Muscle of back (tissue), 3 donors: ENCODE measurements at regions not wholly inside any gene's neighbourhood (a gene's known extent, or its start where the extent isn't known, plus 50 kb on each side); places are given as distances from the start of the nearest gene placed in this dataset.
A peak's percentile ranks its signal among the peaks of the same experiment; 100 is the strongest.
"Not testable (repeated sequence)": the region's sequence is repeated elsewhere in the genome, so short reads cannot be mapped to it uniquely, and the experiment has no call there.

Experiments
- DNase-seq, 3 donors: peaks; one replicate each; pipeline versions ENCODE4 v3.0.0 to v3.0.0-alpha.2; 2013

DNA sequence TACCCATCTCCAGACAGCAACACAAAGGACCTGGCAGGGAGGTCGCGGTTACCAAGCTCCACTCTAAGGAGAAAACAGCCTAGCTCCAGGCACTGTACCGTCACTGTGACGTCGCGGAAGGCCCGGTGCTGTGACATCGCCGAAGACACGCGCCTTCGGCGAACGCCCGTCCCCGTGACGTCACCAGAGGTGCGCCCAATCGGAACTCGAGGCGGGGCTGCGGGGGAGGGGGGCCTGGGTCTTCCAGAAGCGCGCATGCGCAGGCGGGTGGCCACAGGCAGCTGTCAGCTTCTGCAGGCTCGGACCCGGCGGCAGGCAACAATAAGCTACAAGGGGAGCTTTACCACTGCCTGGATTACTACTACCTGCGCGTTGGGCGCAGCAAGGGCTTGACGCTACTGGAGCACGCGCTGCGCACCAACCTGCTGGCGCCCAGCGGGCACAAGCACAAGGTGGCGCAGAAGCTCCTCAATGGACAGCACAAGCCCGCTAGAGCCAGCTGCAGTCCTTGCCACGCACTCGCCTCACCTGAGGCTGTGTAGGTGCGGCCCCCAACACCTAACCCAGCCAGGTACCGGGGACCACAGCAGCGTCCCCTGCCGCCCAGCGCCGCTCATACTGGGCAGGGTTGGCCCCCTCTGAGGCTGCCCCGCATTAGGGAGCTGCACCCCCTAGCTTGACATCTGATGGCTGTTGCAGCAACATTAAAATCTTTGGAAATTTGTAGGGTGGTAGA lies 208.4 kb downstream of the TPST1 start:
- peak; percentile 74 to 93 (median 84) for DNase-seq

- no peak for DNase-seq
Observed at GRCh38 chr7:66415659-66416265, 210.6 kb downstream of the TPST1 start.

DNA sequence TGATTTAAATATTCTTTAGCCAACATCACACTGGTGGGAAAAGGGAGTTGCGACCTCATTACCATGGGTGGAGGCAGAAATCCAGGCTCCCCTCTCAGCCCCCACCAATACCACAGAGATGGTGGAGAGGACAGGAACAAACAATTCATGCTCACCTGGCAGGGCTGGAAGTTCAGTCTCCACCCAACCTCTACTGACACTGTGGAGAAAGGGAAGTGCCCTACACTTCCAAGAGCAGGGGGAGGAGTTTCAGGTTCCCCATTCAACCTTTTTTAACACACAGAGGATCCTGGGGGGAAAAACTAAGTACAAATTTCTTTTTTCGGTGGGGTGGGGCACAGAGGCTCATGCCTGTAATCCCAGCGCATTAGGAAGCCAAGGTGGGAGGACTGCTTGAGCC lies 210.1 kb upstream of the KCTD7 start:
- DNase-seq: no peak

DNA sequence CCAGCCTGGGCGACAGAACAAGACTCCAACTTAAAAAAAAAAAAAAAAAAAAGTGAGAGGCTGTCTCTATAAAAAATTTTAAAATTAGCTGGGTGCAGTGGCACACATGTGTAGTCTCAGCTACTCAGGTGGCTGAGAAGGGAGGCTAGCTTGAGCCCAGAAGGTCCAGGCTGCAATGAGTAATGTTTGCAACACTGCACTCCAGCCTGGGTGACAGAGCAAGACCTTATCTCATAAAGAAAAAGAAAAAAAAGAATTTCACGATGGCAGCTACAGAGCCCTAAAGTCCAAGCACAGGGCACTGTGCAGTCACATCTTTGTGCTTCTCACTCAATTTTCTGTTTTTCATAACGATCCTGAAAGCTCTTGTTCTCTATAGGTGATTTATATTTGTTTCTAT lies 209.5 kb upstream of the KCTD7 start:
- no peak for DNase-seq

GRCh38 chr7:66421830-66422475 lies 206.7 kb upstream of the KCTD7 start:
- no peak for DNase-seq

DNA sequence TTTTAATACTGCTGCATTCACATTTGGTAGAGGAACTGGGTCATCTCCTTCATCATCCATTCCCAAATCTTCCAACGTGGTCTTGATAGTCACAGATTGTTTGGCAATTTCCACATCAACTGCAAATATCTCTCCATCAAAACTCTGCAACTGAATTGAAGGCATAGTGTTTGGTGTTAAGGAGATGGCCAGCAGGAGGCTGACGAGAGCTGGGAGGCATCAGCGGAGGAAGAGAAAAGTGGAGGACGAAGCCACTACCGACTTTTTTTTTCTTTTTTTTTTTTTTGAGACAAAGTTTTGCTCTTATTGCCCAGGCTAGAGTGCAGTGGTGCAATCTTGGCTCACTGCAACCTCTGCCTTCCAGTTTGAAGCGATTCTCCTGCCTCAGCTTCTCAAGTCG lies 205.0 kb upstream of the KCTD7 start:
- DNase-seq: no peak

- no peak for DNase-seq
Observed at GRCh38 chr7:66426332-66426731, 202.3 kb upstream of the KCTD7 start.

DNA sequence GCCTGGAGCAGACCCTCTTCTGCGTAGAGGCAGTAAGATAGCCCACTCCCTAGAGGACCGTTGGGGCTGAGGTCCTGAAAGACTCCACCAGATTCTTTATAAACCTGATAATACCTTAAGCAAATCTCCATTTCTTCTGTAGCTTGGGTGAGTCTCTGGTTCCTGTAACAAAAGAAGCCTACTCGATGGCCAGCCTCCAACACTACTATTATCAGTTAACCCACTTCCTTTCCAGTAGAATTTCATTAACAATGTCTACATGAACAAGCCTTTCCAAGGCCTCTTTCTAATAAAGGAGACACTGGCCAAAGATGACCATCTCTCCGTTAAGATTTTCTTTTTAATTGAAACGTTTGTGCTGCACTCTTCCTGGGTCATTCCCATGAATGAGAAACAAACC lies 201.7 kb upstream of the KCTD7 start:
- no peak for DNase-seq

DNA sequence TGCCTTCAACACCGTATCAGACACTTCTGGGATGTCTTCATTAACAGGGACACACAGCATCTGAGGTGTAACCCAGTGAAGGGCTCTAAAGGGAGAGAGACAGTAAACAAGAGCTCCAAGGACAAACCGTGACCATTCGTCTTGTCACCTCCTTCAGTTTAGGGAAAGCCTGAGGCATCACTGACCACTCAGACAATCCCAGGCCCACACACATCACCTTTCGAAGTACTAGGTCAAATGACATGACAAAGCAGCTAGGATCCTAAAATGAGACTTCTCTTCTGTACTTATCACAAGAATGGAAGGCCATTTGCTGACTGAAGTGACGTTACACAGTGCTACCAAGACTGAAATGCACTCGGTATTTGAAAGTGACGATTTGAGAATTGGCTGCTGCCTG lies 200.7 kb upstream of the KCTD7 start:
- no peak for DNase-seq

DNA sequence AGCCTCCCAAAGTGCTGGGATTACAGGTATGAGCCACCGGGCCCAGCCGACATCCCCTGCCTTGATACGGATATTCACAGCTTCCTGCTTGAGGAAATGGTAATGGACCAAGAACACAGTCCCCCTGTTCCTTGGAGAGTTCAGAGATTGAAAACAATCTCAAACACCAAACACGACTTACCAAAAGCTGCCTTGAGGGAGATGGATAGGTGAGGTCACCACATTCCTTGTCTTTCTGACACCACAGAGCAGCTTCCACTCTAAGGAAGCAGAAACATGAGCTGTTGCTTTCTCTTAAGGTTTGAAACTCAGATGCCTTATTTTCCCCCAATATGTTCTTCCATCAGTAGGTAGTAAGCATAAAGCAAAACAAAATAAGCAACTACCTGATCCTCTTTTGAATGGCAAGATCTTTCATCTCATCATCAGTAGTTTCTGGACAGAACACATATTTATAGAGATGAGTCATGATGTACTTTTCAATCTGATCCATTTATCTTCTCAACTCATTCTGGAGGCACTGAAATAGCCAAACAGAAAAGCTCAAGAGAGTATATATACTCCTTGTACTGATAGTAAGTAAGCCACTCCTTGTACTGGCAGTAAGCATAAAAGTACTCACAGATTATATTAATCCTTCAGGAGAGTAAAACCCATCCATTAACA lies 199.1 kb upstream of the KCTD7 start:
- no peak for DNase-seq

GRCh38 chr7:66430164-66430545 lies 198.5 kb upstream of the KCTD7 start:
- no peak for DNase-seq

GRCh38 chr7:66438703-66439405 lies 189.8 kb upstream of the KCTD7 start:
- not testable (repeated sequence) for DNase-seq

DNA sequence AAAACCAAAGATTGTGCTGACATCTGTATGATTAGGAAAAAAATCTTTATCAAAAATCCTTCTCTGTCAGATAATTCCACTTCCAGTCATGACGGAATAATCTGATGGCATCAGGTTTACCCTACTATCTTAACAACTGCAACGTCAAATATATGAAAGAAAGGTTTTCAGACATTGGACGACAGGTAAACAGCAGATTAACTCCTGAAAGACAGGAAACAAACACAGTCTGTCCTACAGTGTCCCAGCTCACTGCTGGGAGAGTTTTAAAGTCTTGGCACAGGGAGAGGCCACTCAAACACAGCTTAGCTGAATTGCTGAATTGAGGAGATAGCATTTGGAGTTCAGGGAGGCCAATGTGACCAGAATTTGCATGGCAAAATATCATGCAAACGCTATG lies 186.3 kb upstream of the KCTD7 start:
- no peak for DNase-seq

DNA sequence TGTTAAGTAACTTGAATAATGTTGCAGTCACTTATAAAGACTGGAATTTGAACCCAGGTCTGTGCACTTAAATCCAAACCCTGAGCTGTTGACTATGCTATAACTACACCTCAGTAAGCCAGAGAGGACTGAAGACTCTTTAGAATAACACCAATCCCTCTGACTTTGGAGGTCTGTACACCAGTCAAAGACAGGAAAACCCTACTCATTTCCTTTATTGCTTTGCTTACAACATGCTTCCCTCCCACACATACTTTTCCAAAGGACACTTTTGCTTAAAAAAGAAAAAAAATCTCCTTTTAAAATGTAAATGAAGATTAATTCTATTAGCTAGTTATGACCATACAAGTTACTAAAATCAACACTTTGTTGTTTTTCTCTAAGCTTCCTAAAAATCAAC lies 184.7 kb upstream of the KCTD7 start:
- DNase-seq: no peak

DNA sequence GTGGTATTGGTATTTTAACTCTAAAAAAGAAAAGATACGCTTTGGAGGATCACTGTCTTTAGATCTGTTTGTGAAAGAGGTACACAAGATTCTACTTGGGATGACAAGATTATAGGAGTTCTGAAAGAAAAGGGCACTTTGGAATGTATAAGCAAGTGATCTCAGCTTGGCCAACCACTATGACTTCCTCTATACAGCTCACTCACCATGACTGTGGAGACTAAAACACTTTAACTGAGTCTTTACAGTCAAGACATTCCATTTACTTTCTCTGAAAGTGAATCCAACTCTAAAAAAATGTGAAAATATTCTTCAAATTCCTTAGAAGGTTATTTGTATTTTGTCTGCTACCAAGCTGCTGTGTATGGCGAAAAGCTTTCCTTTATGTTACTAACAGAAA lies 181.7 kb upstream of the KCTD7 start:
- not testable (repeated sequence) for DNase-seq

DNA sequence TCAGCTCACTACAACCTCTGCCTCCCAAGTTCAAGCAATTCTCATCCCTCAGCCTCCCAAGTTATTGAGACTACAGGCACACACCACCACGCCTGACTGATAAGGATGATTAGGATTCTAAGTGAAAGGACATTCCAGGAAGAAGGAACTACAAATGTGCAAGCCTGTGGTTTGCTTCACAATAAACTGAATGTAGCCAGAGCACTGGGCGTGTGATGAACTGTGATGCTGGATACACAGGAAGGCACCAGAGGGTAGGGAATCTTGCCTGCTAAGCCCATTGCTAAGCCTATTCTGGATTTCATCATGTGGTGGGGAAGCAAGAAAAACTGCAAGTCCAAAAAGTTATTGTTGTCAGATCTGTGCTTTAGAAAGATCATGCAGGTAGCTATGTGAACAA lies 177.9 kb upstream of the KCTD7 start:
- not testable (repeated sequence) for DNase-seq

- not testable (repeated sequence) for DNase-seq
Observed at GRCh38 chr7:66451713-66452112, 177.0 kb upstream of the KCTD7 start.

GRCh38 chr7:66452165-66452564 lies 176.5 kb upstream of the KCTD7 start:
- peak in 1 of 3 donors; percentile 7 for DNase-seq

- no peak for DNase-seq
Observed at GRCh38 chr7:66453340-66453739, 175.3 kb upstream of the KCTD7 start.

DNA sequence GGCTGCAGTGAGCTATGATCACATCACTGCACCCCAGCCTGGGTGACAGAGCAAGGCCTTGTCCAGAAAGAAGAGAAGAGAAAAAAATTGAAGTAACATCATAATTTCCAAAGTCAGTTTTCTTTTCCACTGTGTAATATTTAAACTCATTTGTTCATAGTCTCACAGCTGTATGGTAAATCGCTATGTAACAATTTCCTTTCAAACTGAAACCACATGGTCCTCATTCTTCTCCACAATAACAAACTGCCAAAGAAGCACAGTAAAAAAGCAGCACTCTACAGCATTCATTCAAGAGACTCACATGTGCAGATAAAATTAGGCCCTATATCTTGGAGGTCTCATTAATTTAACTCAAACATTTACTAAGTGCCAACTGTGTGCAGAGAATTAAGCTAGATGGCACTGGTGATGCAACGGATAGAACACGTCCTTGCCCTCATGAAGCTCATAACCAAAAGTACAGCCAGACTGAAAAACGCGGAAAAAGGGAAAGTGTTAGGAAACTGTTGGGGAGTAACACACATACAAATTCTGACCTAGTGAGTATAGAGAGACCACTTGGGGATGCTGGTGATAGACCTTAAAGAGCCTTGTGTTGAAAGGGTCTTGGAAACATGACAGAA lies 174.0 kb upstream of the KCTD7 start:
- peak in 1 of 3 donors; percentile 32 for DNase-seq

DNA sequence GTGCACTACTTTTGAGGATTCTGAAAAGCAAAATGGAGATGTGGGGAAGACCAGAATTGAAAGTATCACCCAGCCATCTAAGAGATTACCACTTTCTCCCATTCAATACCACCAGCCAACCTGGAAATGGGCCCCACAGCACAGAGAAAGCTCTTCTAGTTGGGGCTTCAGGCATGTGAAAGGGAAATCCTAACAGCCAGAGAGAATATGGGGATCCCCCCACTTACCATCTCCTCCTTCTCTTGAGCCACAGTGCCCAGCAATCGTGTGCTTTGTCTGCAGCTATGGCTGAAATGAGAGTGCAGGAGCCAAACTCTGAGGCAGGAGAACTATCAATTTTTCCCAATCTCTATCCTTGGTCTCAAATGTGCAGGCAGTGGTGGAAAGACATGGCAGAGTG lies 173.2 kb upstream of the KCTD7 start:
- DNase-seq: not testable (repeated sequence)

- DNase-seq: not testable (repeated sequence)
Observed at GRCh38 chr7:66456431-66456830, 172.2 kb upstream of the KCTD7 start.
